ENCODE measurements at regions not wholly inside any gene's neighbourhood (a gene's known extent, or its start where the extent isn't known, plus 50 kb on each side); places are given as distances from the start of the nearest gene placed in this dataset.
A peak's percentile ranks its signal among the peaks of the same experiment; 100 is the strongest.

DNA sequence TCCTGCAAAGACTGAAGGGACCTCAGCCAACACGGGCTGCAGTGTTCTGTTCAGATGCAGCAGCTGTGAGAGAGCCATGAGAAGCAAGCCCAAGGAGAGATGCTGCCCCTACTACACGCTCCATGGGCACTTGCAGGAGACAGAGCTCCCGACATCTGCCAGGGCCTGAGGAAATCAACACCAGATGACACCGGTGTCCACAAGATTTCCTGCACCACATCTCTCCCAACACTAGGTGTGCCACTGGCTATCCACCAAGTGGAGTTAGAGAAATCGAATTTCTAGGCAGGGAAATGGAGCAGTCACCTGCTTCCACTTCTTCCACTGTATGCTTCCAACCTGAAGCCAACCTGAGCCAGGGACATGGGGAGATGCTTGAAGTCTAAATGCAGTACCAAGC lies 445.3 kb downstream of the RWDD3 start:
- TF ChIP-seq EZH2 (IDR thresholded peaks at IDR 0.05; ENCODE audit: low read length): no peak
- TF ChIP-seq CTCF (optimal IDR thresholded peaks at IDR 0.05 in 1 of 3, IDR thresholded peaks at IDR 0.05 in 1 of 3, conservative IDR thresholded peaks at IDR 0.05 in 1 of 3; ENCODE audit: extremely low read depth in 1 of 3, insufficient read depth in 2 of 3, low read length in 3 of 3): peak in 1 of 3 experiments; percentile 20

Data from keratinocyte (primary cell).